Nephron progenitor cell (in vitro differentiated cells): ENCODE measurements at regions not wholly inside any gene's neighbourhood (a gene's known extent, or its start where the extent isn't known, plus 50 kb on each side); places are given as distances from the start of the nearest gene placed in this dataset.
"Not testable (repeated sequence)": the region's sequence is repeated elsewhere in the genome, so short reads cannot be mapped to it uniquely, and the experiment has no call there.

Experiments
- DNase-seq: peaks from one replicate; pipeline ENCODE4 v3.0.0; 2021
- H3K27ac Mint-ChIP-seq: 2 replicates; pipeline ENCODE4 v1.8.0; 2021; ENCODE audit warnings: mild to moderate bottlenecking, moderate library complexity, mixed read lengths
- H3K27me3 Mint-ChIP-seq: 2 replicates; pipeline ENCODE4 v1.8.0; 2021; ENCODE audit warnings: mild to moderate bottlenecking, low read depth, mixed read lengths; ENCODE audit not compliant: poor library complexity
- H3K36me3 Mint-ChIP-seq: 2 replicates; pipeline ENCODE4 v1.8.0; 2021; ENCODE audit warnings: low read depth, mixed read lengths
- H3K4me1 Mint-ChIP-seq: 2 replicates; pipeline ENCODE4 v1.8.0; 2021; ENCODE audit warnings: mixed read lengths
- H3K4me3 Mint-ChIP-seq: 2 replicates; pipeline ENCODE4 v1.8.0; 2021; ENCODE audit warnings: mild to moderate bottlenecking, moderate library complexity, mixed read lengths
- H3K9me3 Mint-ChIP-seq: 2 replicates; pipeline ENCODE4 v1.8.0; 2021; ENCODE audit warnings: mild to moderate bottlenecking, moderate library complexity, mixed read lengths
- TF ChIP-seq, protein P1 (sequence below): fragments of 200-600 bp; sonication (generic); IDR thresholded peaks from 2 replicates; pipeline ENCODE4 v1.5.0; 2021; ENCODE audit warnings: antibody characterized with exemption

DNA sequence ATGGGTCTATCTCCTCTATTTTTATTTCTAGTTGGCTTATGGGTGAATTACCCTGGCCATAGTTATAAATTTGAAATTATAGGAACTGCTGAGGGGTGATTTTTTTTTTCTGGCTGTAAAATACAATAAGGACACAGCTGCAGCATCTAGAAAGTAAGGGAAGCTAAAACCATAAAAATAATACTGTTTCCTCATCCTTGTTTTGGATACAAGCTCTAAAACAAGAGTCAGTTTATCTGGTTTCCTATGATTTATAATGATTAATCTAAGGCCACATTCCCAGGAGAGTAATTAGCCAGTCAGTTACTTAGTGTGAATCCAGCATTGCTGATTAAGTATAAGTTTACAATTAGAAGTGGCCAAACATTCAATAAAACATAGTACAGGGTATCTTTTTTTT is 219.1 kb upstream of the NBEA start:
- no peaks in the 10 kb centered on the region for H3K27me3 Mint-ChIP-seq
- no peak for DNase-seq

DNA sequence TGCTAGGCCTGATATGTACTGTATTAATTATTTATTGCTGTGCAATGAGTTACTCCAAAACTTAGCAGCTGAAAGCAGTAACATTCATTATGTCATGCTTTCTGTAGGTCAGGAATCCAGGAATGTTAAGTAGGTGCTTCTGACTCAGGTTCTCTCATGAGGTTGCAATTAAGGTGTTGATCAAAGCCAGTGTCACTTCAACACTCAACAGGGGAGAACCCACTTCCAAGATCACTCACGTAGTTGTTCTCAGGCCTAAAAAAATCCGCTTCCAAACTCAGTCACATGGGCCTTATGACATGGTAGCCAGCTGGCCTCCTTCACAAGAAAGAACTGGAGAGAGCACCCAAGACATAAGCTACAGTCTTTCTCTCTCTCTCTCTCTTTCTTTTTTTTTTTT is 211.1 kb upstream of the NBEA start:
- no peak overlapping the region for H3K4me3 Mint-ChIP-seq

More for the DNA sequence above, 219.1 kb upstream of the NBEA start:
- Mint-ChIP-seq H3K9me3 (peaks cover 7% of the 10 kb centered on the region), H3K27ac (no peak overlapping the region), H3K4me3 (no peak overlapping the region), H3K4me1 (peaks cover 39% of the 10 kb centered on the region), H3K36me3 (peaks cover 4% of the 10 kb centered on the region)
- TF ChIP-seq, protein P1, sequence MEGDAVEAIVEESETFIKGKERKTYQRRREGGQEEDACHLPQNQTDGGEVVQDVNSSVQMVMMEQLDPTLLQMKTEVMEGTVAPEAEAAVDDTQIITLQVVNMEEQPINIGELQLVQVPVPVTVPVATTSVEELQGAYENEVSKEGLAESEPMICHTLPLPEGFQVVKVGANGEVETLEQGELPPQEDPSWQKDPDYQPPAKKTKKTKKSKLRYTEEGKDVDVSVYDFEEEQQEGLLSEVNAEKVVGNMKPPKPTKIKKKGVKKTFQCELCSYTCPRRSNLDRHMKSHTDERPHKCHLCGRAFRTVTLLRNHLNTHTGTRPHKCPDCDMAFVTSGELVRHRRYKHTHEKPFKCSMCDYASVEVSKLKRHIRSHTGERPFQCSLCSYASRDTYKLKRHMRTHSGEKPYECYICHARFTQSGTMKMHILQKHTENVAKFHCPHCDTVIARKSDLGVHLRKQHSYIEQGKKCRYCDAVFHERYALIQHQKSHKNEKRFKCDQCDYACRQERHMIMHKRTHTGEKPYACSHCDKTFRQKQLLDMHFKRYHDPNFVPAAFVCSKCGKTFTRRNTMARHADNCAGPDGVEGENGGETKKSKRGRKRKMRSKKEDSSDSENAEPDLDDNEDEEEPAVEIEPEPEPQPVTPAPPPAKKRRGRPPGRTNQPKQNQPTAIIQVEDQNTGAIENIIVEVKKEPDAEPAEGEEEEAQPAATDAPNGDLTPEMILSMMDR = no peak

DNA sequence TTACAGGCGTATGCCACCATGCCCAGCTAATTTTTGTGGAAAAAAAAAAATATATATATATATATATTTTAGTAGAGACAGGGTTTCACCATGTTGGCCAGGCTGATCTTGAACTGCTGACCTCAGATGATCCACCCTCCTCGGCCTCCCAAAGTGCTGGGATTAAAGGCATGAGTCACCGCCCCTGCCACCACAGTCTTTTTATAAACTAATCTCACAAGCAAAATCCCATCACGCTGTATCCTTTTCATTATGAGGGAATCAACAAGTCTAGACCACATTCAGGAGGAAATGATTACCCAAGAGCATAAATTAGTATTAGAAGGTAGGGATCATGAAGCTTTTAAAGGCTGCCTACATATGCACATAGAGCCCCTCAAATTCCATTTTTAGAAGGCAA is 210.6 kb upstream of the NBEA start:
- H3K27ac Mint-ChIP-seq = no peak overlapping the region
- H3K36me3 Mint-ChIP-seq = no peaks in the 10 kb centered on the region
- DNase-seq = no peak
- no peaks in the 10 kb centered on the region for H3K27me3 Mint-ChIP-seq
- no peaks in the 10 kb centered on the region for H3K4me1 Mint-ChIP-seq
- no peak overlapping the region for H3K4me3 Mint-ChIP-seq
- H3K9me3 Mint-ChIP-seq = peaks cover 9% of the 10 kb centered on the region
- TF ChIP-seq, protein P1 = no peak

More for the DNA sequence above, 211.1 kb upstream of the NBEA start:
- TF ChIP-seq, protein P1 = no peak
- no peak overlapping the region for H3K27ac Mint-ChIP-seq
- H3K9me3 Mint-ChIP-seq = peaks cover 9% of the 10 kb centered on the region
- no peaks in the 10 kb centered on the region for H3K36me3 Mint-ChIP-seq
- DNase-seq = no peak
- H3K27me3 Mint-ChIP-seq = no peaks in the 10 kb centered on the region
- H3K4me1 Mint-ChIP-seq = no peaks in the 10 kb centered on the region

DNA sequence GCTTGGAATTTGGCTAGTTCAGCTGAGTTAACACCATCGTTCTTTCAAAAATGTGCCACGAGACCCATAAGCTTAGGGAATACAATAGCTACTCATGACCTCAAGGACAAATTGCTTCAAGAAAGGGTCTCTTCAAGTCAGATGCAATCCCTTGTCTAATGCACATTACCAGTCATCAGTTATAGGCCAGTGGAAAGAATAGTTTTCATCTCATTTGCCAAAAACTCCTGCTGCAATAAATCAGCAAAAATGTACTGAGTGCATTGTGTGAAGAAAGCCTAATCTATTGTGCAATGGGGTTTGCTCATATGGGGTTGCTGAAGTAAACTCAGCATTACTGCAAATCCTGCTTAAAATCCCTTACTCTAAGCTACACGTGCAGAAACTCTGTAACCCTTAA is 208.3 kb upstream of the NBEA start:
- Mint-ChIP-seq H3K36me3 (no peaks in the 10 kb centered on the region), H3K4me1 (peaks cover 19% of the 10 kb centered on the region), H3K9me3 (peaks cover 9% of the 10 kb centered on the region), H3K27me3 (no peaks in the 10 kb centered on the region), H3K27ac (no peak overlapping the region), H3K4me3 (no peak overlapping the region)
- DNase-seq = no peak
- TF ChIP-seq, protein P1 = no peak

DNA sequence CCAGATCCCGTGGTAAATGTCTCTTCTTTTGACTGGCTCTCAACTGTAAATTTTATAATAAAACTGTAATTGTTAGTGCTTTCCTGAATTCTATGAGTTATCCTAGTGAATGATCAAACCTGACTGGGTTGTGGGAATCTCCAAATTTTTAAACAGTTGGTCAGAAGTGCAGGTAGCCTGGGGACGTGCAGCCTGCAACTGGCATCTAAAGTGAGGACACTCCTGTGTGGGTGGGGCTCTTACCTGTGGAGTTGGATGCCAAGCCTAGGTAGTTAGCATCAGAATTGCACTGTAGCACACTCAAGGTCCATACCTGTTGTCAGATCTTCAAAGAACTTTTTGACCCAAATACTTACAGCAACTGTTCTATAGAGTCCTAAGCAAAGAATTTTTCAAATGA is 207.1 kb upstream of the NBEA start:
- H3K4me1 Mint-ChIP-seq = peaks cover 28% of the 10 kb centered on the region
- H3K27ac Mint-ChIP-seq = no peak overlapping the region
- TF ChIP-seq, protein P1 = no peak
- no peaks in the 10 kb centered on the region for H3K36me3 Mint-ChIP-seq
- DNase-seq = no peak
- no peak overlapping the region for H3K4me3 Mint-ChIP-seq
- H3K27me3 Mint-ChIP-seq = peaks cover 5% of the 10 kb centered on the region
- peaks cover 9% of the 10 kb centered on the region for H3K9me3 Mint-ChIP-seq

DNA sequence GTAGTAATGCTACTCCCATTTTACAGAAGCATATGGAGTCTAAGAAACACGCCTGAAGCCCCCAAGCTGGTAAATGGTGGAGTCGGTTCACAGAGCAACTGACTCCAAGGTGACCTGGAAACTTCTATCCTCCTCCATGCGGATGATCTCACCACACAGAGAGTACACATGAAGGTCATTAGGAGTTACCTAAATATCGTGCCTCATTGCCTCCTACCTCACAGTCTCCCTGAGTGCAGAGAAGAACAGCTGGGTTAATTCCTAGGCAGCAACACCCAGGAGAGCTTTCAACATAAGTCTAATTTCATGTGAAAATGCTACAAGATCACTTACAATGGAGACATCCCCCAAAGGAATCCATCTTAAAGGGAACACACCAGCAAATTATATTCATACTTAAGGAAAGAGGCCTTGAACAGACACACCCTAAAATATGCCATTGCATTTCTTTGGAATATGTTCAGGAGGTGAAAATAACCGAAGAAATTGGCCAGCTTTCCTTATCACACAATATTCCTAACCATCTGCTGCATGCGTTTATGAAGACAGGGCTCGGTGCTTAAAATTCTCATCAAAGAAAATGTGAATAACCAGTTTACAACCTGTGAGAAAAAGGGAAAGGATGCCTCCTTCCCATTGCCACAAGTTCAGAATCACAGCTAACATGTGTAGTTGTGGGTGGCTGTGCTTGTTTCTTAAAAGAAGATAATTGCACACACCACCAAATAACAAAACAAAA is 203.6 kb upstream of the NBEA start:
- Mint-ChIP-seq H3K27ac (no peak overlapping the region), H3K36me3 (peaks cover 7% of the 10 kb centered on the region), H3K27me3 (peaks cover 6% of the 10 kb centered on the region), H3K4me3 (no peak overlapping the region), H3K9me3 (peaks cover 24% of the 10 kb centered on the region), H3K4me1 (peaks cover 28% of the 10 kb centered on the region)
- TF ChIP-seq, protein P1 = no peak
- DNase-seq = no peak

DNA sequence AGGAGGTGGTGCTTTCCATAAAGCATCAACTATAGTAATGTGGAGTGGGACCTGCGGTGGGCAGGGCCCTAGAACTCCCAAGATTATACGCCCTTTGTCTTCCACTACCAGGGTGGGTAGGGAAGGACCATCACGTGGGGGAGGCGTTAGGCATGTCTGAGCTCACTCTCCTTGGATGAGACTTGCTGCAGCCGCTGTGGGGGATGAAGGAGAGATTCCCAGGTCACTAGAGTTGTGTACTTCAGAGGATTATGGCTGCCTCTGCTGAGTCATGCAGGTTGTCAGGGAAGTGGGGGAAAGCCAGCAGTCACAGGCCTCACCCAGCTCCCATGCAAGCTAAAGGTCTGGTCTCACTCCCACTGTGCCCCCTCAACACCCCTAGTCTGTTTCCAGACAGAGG is 195.0 kb upstream of the NBEA start:
- Mint-ChIP-seq H3K4me1 (peaks cover 31% of the 10 kb centered on the region), H3K36me3 (peaks cover 18% of the 10 kb centered on the region), H3K27ac (peak overlapping the region; percentile 16), H3K9me3 (peaks cover 50% of the 10 kb centered on the region)
- H3K4me3 Mint-ChIP-seq, H3K27me3 Mint-ChIP-seq, DNase-seq: not testable (repeated sequence)
